Vagina (tissue), 2 donors: ENCODE measurements at regions not wholly inside any gene's neighbourhood (a gene's known extent, or its start where the extent isn't known, plus 50 kb on each side); places are given as distances from the start of the nearest gene placed in this dataset.

ENCODE experiments used
- CTCF ChIP-seq, 3 experiments: fragments of 450-650 bp in 2 of 3; fragments of 200-600 bp in 1 of 3; sonication (generic) in 1 of 3; IDR thresholded peaks; one replicate each; pipeline ENCODE4 v1.5.1; 2017 to 2019; ENCODE audit warnings: antibody characterized with exemption in 3 of 3, mild to moderate bottlenecking in 2 of 3, moderate library complexity in 2 of 3
- POLR2A ChIP-seq, 2 donors: fragments of 450-650 bp; IDR thresholded peaks; one replicate each; pipeline ENCODE4 v1.6.1; 2017; ENCODE audit warnings: antibody characterized with exemption in 2 of 2, mild to moderate bottlenecking in 2 of 2, moderate library complexity in 2 of 2
- POLR2AphosphoS5 ChIP-seq, 2 donors: sonication (generic); formaldehyde crosslinking; IDR thresholded peaks; one replicate each; pipeline ENCODE4 v1.9.0; 2017; ENCODE audit warnings: antibody characterized with exemption in 2 of 2, mild to moderate bottlenecking in 2 of 2, low read depth in 1 of 2; ENCODE audit not compliant: insufficient read depth in 1 of 2

GRCh38 chr2:56539618-56540017 is 355.8 kb downstream of the CCDC85A start:
- TF ChIP-seq POLR2A (IDR thresholded peaks at IDR 0.05), result no peak
- TF ChIP-seq POLR2AphosphoS5 (IDR thresholded peaks at IDR 0.05; ENCODE audit: insufficient read depth in 1 of 2, low read depth in 1 of 2), result no peak
- no peak for TF ChIP-seq CTCF (IDR thresholded peaks at IDR 0.05)
